ENCODE measurements at regions not wholly inside any gene's neighbourhood (a gene's known extent, or its start where the extent isn't known, plus 50 kb on each side); places are given as distances from the start of the nearest gene placed in this dataset.

DNA sequence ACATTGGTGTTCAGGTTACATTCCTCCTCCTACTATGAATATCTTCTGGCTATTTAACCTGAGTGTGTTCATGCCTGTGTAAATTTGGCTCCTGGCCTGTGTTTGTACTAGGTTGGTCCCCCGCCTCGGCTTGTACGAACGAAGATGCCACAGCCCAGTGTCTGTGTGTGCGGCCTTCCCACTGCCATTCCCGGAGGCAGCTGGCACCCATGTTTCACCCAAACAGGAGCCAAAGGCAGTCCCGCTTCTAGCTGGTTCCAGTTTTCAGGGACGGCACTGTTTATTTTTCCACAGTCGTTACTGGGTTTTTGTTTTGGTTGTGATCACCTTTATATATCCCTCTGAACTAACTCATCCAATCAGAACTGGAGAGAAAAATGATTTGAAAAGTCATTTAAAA, 102.5 kb upstream of the ZNF536 start:
- no peak overlapping the region for H4K8ac ChIP-seq (ENCODE audit: extremely low read depth, insufficient read depth, low read length)
- TF ChIP-seq BCL11A (IDR thresholded peaks at IDR 0.05; ENCODE audit: low read depth in 2 of 2, low read length in 2 of 2) = no peak

More for the DNA sequence above, 102.5 kb upstream of the ZNF536 start:
- H3K23ac ChIP-seq (ENCODE audit: insufficient read length) = no peak overlapping the region
- no peaks in the 10 kb centered on the region for H3K79me1 ChIP-seq (ENCODE audit: low read depth, low read length)
- DNase-seq (ENCODE audit: low read depth in 1 of 2, low spot score in 2 of 2) (no peak), FAIRE-seq (no peak)
- CTCF ChIA-PET (ENCODE audit: partially characterized antibody) = no interaction called here
- no peak overlapping the region for H3K27ac ChIP-seq (ENCODE audit: low read depth, low read length)
- no peak overlapping the region for H4K5ac ChIP-seq (ENCODE audit: insufficient read length, low read depth, low read length)
- 89% methylated on average over 9 of the region's 9 CpGs; no CpG with 5 or more reads in 1 of the 2 experiments for WGBS, 2 experiments (ENCODE audit: extremely low coverage in 1 of 2, insufficient coverage in 1 of 2, insufficient read length in 1 of 2, insufficient replicate concordance in 2 of 2, low coverage in 1 of 2, low lambda C conversion rate in 2 of 2, missing lambda C conversion rate in 1 of 2)
- peaks cover 0 to 8% (median 4%) of the 10 kb centered on the region in 4 experiments; a peak in 3 of 7 replicates for H3K4me1 ChIP-seq (replicated peaks in 1 of 4; ENCODE audit: control insufficient read depth in 3 of 4, insufficient read depth in 4 of 4, low read length in 3 of 4)
- H3K4me3 ChIP-seq (ENCODE audit: extremely low read depth in 1 of 4, insufficient read depth in 2 of 4, low read depth in 3 of 4, low read length in 4 of 4) = no peak overlapping the region
- no peak overlapping the region for H4K91ac ChIP-seq (replicated peaks; ENCODE audit: insufficient read length, low read length)
- H3K27me3 ChIP-seq (replicated peaks in 1 of 4; ENCODE audit: control insufficient read depth in 3 of 4, extremely low read depth in 1 of 4, insufficient read depth in 3 of 4, low read length in 3 of 4) = no peaks in the 10 kb centered on the region; a peak in 1 of 7 replicates
- H2AFZ ChIP-seq (ENCODE audit: low read length) = no peak overlapping the region
- H3K56ac ChIP-seq (replicated peaks; ENCODE audit: insufficient read length, low read depth, low read length) = no peak overlapping the region
- no peak overlapping the region for H2BK15ac ChIP-seq (ENCODE audit: low read length)
- peaks cover 10 to 11% of the 10 kb centered on the region in 2 experiments for H3K9me3 ChIP-seq (ENCODE audit: insufficient read depth in 2 of 2, low read depth in 1 of 2, low read length in 1 of 2)
- no peaks in the 10 kb centered on the region for H3K79me2 ChIP-seq (ENCODE audit: control insufficient read depth in 1 of 2, insufficient read depth in 2 of 2, low read length in 2 of 2)
- H3K23me2 ChIP-seq (ENCODE audit: low read depth, low read length) = no peaks in the 10 kb centered on the region
- no peak overlapping the region for H3K4me2 ChIP-seq (ENCODE audit: insufficient read depth in 1 of 2, low read depth in 2 of 2, low read length in 2 of 2)
- H3K18ac ChIP-seq (ENCODE audit: extremely low read depth, low read length) = no peak overlapping the region
- POLR2A ChIA-PET (ENCODE audit: partially characterized antibody) = no interaction called here
- no peak overlapping the region for H2BK5ac ChIP-seq (ENCODE audit: low read depth, low read length)
- no peak overlapping the region for H2BK12ac ChIP-seq (ENCODE audit: low read depth, low read length)
- H3K36me3 ChIP-seq (ENCODE audit: control insufficient read depth in 2 of 4, insufficient read depth in 4 of 4, low read length in 3 of 4) = no peaks in the 10 kb centered on the region
- no peak overlapping the region for H3K14ac ChIP-seq (ENCODE audit: insufficient read length)
- H3K9ac ChIP-seq (replicated peaks in 1 of 4; ENCODE audit: extremely low read depth in 1 of 4, low read depth in 3 of 4, low read length in 3 of 4) = no peak overlapping the region
- no peaks in the 10 kb centered on the region for H4K20me1 ChIP-seq (replicated peaks in 1 of 2; ENCODE audit: control insufficient read depth in 1 of 2, insufficient read depth in 2 of 2, low read length in 2 of 2)
- H3K4ac ChIP-seq (replicated peaks; ENCODE audit: insufficient read length, low read depth, low read length) = no peak overlapping the region
- no peak overlapping the region for H2BK20ac ChIP-seq (ENCODE audit: low read length)
- H2BK120ac ChIP-seq (replicated peaks; ENCODE audit: low read depth, low read length) = no peak overlapping the region
- no peak overlapping the region for H2AK5ac ChIP-seq (ENCODE audit: low read depth, low read length)

Measured in H1 (cell line).